AG04449 (cell line): ENCODE measurements at regions not wholly inside any gene's neighbourhood (a gene's known extent, or its start where the extent isn't known, plus 50 kb on each side); places are given as distances from the start of the nearest gene placed in this dataset.
"Not testable (repeated sequence)": the region's sequence is repeated elsewhere in the genome, so short reads cannot be mapped to it uniquely, and the experiment has no call there.

Source experiments
- CTCF ChIA-PET: fragments of 350-600 bp; formaldehyde crosslinking; extraction: SDS; loops from one replicate; lab custom pipeline; 2021; ENCODE audit warnings: antibody characterized with exemption; lab: Yijun Ruan, JAX
- POLR2A ChIA-PET: fragments of 400-600, 350-600 bp; formaldehyde crosslinking; extraction: SDS; loops from one replicate; lab custom pipeline; 2020; ENCODE audit warnings: antibody characterized with exemption, inconsistent platforms; lab: Yijun Ruan, JAX
- DNase-seq: peaks from one replicate; pipeline ENCODE4 v3.0.0-alpha.2; 2010; ENCODE audit warnings: low read depth, low spot score
- H3K4me3 ChIP-seq: 2 replicates; pipeline ENCODE4 v1.5.1; 2011; ENCODE audit warnings: low read depth, mild to moderate bottlenecking, control low read depth, low read length
- CTCF ChIP-seq: IDR thresholded peaks from one replicate; pipeline ENCODE4 v1.5.1; 2011; ENCODE audit warnings: mild to moderate bottlenecking, moderate library complexity, low read length, control low read depth, inconsistent platforms; ENCODE audit not compliant: insufficient read depth; ENCODE audit errors: missing control alignments

GRCh38 chr14:40987481-40987880 is 619.2 kb upstream of the LRFN5 start:
- ChIA-PET POLR2A (no interaction called here), CTCF (no interaction called here)
- no peak for DNase-seq
- TF ChIP-seq CTCF = no peak
- H3K4me3 ChIP-seq = no peak overlapping the region

- TF ChIP-seq CTCF = no peak
- no peak for DNase-seq
- ChIA-PET POLR2A (no interaction called here), CTCF (no interaction called here)
- no peak overlapping the region for H3K4me3 ChIP-seq
These were observed 620.0 kb upstream of the LRFN5 start for GRCh38 chr14:40986655-40987054.

GRCh38 chr14:40985584-40985983 is 621.1 kb upstream of the LRFN5 start:
- no peak overlapping the region for H3K4me3 ChIP-seq
- DNase-seq = no peak
- ChIA-PET CTCF (no interaction called here), POLR2A (no interaction called here)
- TF ChIP-seq CTCF = no peak

- CTCF ChIA-PET = no interaction called here
- TF ChIP-seq CTCF = no peak
- H3K4me3 ChIP-seq = no peak overlapping the region
- DNase-seq = no peak
- POLR2A ChIA-PET = no interaction called here
These were observed 623.1 kb upstream of the LRFN5 start for GRCh38 chr14:40983604-40984003.

GRCh38 chr14:40981247-40981646 is 625.4 kb upstream of the LRFN5 start:
- no peak for TF ChIP-seq CTCF
- POLR2A ChIA-PET = no interaction called here
- CTCF ChIA-PET = no interaction called here
- no peak for DNase-seq
- H3K4me3 ChIP-seq = no peak overlapping the region

GRCh38 chr14:40960257-40960656 is 646.4 kb upstream of the LRFN5 start:
- H3K4me3 ChIP-seq, POLR2A ChIA-PET, DNase-seq, CTCF ChIA-PET: not testable (repeated sequence)

GRCh38 chr14:40955131-40955505 is 651.6 kb upstream of the LRFN5 start:
- POLR2A ChIA-PET = no interaction called here
- no peak for DNase-seq
- no peak overlapping the region for H3K4me3 ChIP-seq
- no peak for TF ChIP-seq CTCF
- CTCF ChIA-PET = no interaction called here

- POLR2A ChIA-PET, CTCF ChIA-PET: not testable (repeated sequence)
These were observed 652.1 kb upstream of the LRFN5 start for GRCh38 chr14:40954448-40955130.

More at GRCh38 chr14:40954448-40955130, 652.1 kb upstream of the LRFN5 start:
- not testable (repeated sequence) for DNase-seq, H3K4me3 ChIP-seq
